Choroid plexus epithelial cell (primary cell): ENCODE measurements at regions not wholly inside any gene's neighbourhood (a gene's known extent, or its start where the extent isn't known, plus 50 kb on each side); places are given as distances from the start of the nearest gene placed in this dataset.

Source experiments
- DNase-seq: peaks from one replicate; pipeline ENCODE4 v3.0.0-alpha.2; 2010; ENCODE audit warnings: low read depth
- H3K4me3 ChIP-seq: 2 replicates; pipeline ENCODE4 v1.5.1; 2011; ENCODE audit warnings: low read depth, mild to moderate bottlenecking, control low read depth, low read length, moderate library complexity
- CTCF ChIP-seq: conservative IDR thresholded peaks from 2 replicates; pipeline ENCODE4 v1.5.1; 2011; ENCODE audit warnings: low read depth, mild to moderate bottlenecking, control low read depth, inconsistent platforms, low read length, moderate library complexity

- no peak overlapping the region for H3K4me3 ChIP-seq
- no peak for DNase-seq
- TF ChIP-seq CTCF = no peak
Measured at GRCh38 chr2:23243073-23243659, 141.8 kb upstream of the KLHL29 start.

GRCh38 chr2:23244617-23245016 lies 140.4 kb upstream of the KLHL29 start:
- no peak for TF ChIP-seq CTCF
- H3K4me3 ChIP-seq = no peak overlapping the region
- no peak for DNase-seq

GRCh38 chr2:23246992-23247683 lies 137.8 kb upstream of the KLHL29 start:
- no peak for TF ChIP-seq CTCF
- no peak for DNase-seq
- no peak overlapping the region for H3K4me3 ChIP-seq

GRCh38 chr2:23248667-23249066 lies 136.3 kb upstream of the KLHL29 start:
- H3K4me3 ChIP-seq = no peak overlapping the region
- DNase-seq = no peak
- TF ChIP-seq CTCF = no peak

- no peak for TF ChIP-seq CTCF
- H3K4me3 ChIP-seq = no peak overlapping the region
- no peak for DNase-seq
Measured at GRCh38 chr2:23249348-23249747, 135.6 kb upstream of the KLHL29 start.

- no peak for TF ChIP-seq CTCF
- DNase-seq = no peak
- H3K4me3 ChIP-seq = no peak overlapping the region
Measured at GRCh38 chr2:23250371-23250770, 134.6 kb upstream of the KLHL29 start.

GRCh38 chr2:23256643-23257042 lies 128.3 kb upstream of the KLHL29 start:
- no peak for DNase-seq
- H3K4me3 ChIP-seq = no peak overlapping the region
- no peak for TF ChIP-seq CTCF
